ENCODE measurements at regions not wholly inside any gene's neighbourhood (a gene's known extent, or its start where the extent isn't known, plus 50 kb on each side); places are given as distances from the start of the nearest gene placed in this dataset.

DNA sequence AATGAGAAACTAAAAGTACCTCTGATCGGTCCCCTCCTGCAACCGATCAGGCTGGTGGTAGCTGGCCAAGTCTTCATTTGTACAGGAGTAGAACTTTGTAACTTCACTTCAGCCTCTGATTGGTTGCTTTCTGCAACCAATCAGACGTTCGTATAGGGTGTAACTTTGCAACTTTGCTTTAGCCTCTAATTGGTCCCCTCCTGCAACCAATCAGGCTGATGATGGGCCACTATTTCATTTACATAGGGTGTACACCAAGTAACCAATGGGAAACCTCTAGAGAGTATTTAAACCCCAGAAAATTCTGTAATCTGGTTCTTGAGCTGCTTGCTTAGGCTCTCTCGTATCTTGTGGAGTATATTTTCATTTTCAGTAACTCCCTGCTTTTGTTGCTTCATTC lies 445.5 kb downstream of the MED10 start:
- Histone ChIP-seq H3K4me3 (ENCODE audit: low read depth, low read length) (no peak overlapping the region), H3K4me1 (ENCODE audit: control insufficient read depth, insufficient read depth, low read length) (no peaks in the 10 kb centered on the region), H3K27ac (ENCODE audit: extremely low read depth, low read depth, low read length) (no peak overlapping the region), H3K36me3 (ENCODE audit: control insufficient read depth in 2 of 2, insufficient read depth in 1 of 2, low read length in 2 of 2) (no peaks in the 10 kb centered on the region), H3K9me3 (ENCODE audit: control insufficient read depth, insufficient read depth, low read depth, low read length) (no peaks in the 10 kb centered on the region)
- ChIA-PET POLR2A (no interaction called here), CTCF (no interaction called here)
- TF ChIP-seq, protein P1, sequence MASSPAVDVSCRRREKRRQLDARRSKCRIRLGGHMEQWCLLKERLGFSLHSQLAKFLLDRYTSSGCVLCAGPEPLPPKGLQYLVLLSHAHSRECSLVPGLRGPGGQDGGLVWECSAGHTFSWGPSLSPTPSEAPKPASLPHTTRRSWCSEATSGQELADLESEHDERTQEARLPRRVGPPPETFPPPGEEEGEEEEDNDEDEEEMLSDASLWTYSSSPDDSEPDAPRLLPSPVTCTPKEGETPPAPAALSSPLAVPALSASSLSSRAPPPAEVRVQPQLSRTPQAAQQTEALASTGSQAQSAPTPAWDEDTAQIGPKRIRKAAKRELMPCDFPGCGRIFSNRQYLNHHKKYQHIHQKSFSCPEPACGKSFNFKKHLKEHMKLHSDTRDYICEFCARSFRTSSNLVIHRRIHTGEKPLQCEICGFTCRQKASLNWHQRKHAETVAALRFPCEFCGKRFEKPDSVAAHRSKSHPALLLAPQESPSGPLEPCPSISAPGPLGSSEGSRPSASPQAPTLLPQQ (tag by site-specific recombination; IDR thresholded peaks at IDR 0.05) = no peak
- TF ChIP-seq ZNF274 (IDR thresholded peaks at IDR 0.05; ENCODE audit: low read length) (no peak), ZNF274 (tag by site-specific recombination; IDR thresholded peaks at IDR 0.05; ENCODE audit: borderline replicate concordance) (no peak), ZNF571 (tag by site-specific recombination; IDR thresholded peaks at IDR 0.05) (no peak), ZXDB (tag by site-specific recombination; IDR thresholded peaks at IDR 0.05) (no peak), ZNF157 (tag by site-specific recombination; IDR thresholded peaks at IDR 0.05) (no peak), ZNF514 (tag by site-specific recombination; IDR thresholded peaks at IDR 0.05) (no peak), ZNF175 (tag by site-specific recombination; IDR thresholded peaks at IDR 0.05) (no peak), ZNF324 (tag by site-specific recombination; IDR thresholded peaks at IDR 0.05) (no peak)
- TF ChIP-seq, protein P2, sequence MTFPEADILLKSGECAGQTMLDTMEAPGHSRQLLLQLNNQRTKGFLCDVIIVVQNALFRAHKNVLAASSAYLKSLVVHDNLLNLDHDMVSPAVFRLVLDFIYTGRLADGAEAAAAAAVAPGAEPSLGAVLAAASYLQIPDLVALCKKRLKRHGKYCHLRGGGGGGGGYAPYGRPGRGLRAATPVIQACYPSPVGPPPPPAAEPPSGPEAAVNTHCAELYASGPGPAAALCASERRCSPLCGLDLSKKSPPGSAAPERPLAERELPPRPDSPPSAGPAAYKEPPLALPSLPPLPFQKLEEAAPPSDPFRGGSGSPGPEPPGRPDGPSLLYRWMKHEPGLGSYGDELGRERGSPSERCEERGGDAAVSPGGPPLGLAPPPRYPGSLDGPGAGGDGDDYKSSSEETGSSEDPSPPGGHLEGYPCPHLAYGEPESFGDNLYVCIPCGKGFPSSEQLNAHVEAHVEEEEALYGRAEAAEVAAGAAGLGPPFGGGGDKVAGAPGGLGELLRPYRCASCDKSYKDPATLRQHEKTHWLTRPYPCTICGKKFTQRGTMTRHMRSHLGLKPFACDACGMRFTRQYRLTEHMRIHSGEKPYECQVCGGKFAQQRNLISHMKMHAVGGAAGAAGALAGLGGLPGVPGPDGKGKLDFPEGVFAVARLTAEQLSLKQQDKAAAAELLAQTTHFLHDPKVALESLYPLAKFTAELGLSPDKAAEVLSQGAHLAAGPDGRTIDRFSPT (tag by site-specific recombination; IDR thresholded peaks at IDR 0.05) = no peak
- TF ChIP-seq, protein P3, sequence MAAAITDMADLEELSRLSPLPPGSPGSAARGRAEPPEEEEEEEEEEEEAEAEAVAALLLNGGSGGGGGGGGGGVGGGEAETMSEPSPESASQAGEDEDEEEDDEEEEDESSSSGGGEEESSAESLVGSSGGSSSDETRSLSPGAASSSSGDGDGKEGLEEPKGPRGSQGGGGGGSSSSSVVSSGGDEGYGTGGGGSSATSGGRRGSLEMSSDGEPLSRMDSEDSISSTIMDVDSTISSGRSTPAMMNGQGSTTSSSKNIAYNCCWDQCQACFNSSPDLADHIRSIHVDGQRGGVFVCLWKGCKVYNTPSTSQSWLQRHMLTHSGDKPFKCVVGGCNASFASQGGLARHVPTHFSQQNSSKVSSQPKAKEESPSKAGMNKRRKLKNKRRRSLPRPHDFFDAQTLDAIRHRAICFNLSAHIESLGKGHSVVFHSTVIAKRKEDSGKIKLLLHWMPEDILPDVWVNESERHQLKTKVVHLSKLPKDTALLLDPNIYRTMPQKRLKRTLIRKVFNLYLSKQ (tag by site-specific recombination; IDR thresholded peaks at IDR 0.05; ENCODE audit: borderline replicate concordance) = no peak
- TF ChIP-seq, protein P4, sequence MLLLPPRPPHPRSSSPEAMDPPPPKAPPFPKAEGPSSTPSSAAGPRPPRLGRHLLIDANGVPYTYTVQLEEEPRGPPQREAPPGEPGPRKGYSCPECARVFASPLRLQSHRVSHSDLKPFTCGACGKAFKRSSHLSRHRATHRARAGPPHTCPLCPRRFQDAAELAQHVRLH (tag by site-specific recombination; IDR thresholded peaks at IDR 0.05) = no peak
- TF ChIP-seq, protein P5, sequence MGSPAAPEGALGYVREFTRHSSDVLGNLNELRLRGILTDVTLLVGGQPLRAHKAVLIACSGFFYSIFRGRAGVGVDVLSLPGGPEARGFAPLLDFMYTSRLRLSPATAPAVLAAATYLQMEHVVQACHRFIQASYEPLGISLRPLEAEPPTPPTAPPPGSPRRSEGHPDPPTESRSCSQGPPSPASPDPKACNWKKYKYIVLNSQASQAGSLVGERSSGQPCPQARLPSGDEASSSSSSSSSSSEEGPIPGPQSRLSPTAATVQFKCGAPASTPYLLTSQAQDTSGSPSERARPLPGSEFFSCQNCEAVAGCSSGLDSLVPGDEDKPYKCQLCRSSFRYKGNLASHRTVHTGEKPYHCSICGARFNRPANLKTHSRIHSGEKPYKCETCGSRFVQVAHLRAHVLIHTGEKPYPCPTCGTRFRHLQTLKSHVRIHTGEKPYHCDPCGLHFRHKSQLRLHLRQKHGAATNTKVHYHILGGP (tag by site-specific recombination; IDR thresholded peaks at IDR 0.05) = no peak

DNA sequence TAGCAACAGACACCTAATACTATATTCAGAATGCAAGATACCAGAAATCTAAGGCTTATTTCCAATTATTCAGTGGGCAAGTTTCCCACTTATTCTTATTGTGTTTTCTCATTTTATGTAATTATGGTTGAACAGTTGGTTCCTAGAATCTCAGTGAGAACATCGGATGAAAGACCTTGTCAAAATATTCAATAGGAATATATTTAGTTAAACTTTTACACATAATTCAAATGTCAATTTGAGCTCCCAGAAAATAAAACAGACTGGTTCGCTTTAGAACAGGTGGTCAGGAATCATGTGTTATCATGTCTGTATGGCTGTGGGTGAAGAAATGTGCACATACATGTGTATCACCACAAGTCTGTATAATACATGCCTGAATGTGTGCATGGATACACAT lies 447.8 kb downstream of the MED10 start:
- no peak overlapping the region for H3K4me3 ChIP-seq (ENCODE audit: low read depth, low read length)
- ChIA-PET POLR2A (no interaction called here), CTCF (no interaction called here)
- H3K9me3 ChIP-seq (ENCODE audit: control insufficient read depth, insufficient read depth, low read depth, low read length) = no peaks in the 10 kb centered on the region
- H3K27ac ChIP-seq (ENCODE audit: extremely low read depth, low read depth, low read length) = no peak overlapping the region
- no peaks in the 10 kb centered on the region for H3K4me1 ChIP-seq (ENCODE audit: control insufficient read depth, insufficient read depth, low read length)
- TF ChIP-seq OSR2 (tag by site-specific recombination; IDR thresholded peaks at IDR 0.05) (no peak), ZNF121 (tag by site-specific recombination; IDR thresholded peaks at IDR 0.05) (no peak)
- TF ChIP-seq, protein P6, sequence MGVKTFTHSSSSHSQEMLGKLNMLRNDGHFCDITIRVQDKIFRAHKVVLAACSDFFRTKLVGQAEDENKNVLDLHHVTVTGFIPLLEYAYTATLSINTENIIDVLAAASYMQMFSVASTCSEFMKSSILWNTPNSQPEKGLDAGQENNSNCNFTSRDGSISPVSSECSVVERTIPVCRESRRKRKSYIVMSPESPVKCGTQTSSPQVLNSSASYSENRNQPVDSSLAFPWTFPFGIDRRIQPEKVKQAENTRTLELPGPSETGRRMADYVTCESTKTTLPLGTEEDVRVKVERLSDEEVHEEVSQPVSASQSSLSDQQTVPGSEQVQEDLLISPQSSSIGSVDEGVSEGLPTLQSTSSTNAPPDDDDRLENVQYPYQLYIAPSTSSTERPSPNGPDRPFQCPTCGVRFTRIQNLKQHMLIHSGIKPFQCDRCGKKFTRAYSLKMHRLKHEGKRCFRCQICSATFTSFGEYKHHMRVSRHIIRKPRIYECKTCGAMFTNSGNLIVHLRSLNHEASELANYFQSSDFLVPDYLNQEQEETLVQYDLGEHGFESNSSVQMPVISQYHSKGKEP (tag by site-specific recombination; IDR thresholded peaks at IDR 0.05) = no peak
- H3K36me3 ChIP-seq (ENCODE audit: control insufficient read depth in 2 of 2, insufficient read depth in 1 of 2, low read length in 2 of 2) = no peaks in the 10 kb centered on the region
